HG03064 (cell line): ENCODE measurements at regions not wholly inside any gene's neighbourhood (a gene's known extent, or its start where the extent isn't known, plus 50 kb on each side); places are given as distances from the start of the nearest gene placed in this dataset.

Experiments used
- ATAC-seq: cut with Tn5 transposase; IDR thresholded peaks from one replicate; pipeline ENCODE4 v1.9.1; 2021; ENCODE audit warnings: low read depth; ENCODE audit not compliant: unreplicated experiment

DNA sequence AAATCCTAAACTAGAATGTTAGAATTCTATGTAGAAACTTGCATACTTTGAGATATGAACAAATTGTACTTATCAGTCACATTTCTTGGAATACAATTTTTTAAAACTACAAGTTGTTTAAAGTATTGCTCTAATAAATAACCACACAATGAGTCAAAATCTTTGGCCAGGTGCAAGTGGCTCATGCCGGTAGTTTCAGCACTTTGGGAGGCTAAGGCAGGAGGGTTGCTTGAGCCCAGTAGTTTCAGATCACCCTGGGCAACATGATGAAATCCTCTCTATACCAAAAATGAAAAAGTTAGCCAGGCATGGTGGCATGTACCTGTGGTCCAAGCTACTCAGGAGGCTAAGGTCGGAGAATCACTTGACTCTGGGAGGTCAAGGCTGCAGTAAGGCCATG, 257.8 kb downstream of the COX7C start:
- ATAC-seq, result no peak

GRCh38 chr5:86878250-86878649, 260.5 kb downstream of the COX7C start:
- ATAC-seq, result no peak

- no peak for ATAC-seq
These were observed 261.3 kb downstream of the COX7C start for GRCh38 chr5:86879086-86879485.

GRCh38 chr5:86880344-86880743, 262.6 kb downstream of the COX7C start:
- ATAC-seq, result no peak

- ATAC-seq, result peak; percentile 79
These were observed 263.2 kb downstream of the COX7C start for GRCh38 chr5:86880785-86881492.

DNA sequence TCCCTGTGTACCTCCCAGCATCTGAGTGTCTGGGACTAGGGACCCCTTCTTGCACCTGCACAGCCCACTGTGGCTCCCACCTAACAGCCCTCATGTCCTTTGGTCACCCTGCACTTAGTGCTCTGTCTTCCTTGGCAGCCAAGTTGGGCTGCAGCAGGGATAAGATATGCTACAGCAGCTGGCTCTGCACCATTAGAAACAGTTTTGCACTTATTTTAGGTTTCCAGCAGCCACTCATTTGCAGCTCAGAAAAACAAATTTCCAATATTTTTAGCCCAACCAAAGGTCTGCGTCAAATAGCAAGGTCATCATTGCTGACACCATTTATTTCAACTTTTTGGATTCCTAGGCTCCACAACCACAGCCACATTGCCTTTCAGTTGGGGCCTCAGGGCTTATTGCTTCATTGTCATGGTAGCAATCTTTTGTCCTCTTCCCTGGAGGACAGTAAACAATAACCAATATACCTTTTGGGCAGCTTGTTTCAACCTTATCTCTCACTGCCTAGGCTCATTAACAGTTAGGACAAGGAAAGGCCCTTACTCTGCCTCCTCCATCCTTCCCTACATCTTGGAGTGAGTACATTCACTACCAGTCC, 263.9 kb downstream of the COX7C start:
- ATAC-seq, result no peak

GRCh38 chr5:86884608-86885007, 266.9 kb downstream of the COX7C start:
- ATAC-seq, result no peak

DNA sequence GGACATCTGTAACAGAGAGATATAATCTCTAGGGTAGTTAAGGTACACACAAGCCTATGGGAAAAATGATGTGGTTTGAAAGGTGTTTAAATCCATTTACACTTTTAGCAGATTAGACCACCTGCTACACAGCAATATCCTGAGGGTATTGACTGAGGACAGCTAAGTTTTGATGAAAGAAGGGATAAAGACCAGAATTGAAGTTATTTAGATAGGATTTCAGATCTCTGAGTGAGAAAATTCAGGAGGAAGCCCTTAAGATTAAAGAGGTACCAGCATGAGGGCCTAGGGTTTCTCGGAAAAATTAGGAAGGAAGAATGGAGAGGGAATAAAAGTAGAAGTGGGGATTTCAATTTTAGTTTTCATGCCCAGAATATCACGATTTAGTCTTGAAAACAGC, 267.3 kb downstream of the COX7C start:
- ATAC-seq, result no peak

DNA sequence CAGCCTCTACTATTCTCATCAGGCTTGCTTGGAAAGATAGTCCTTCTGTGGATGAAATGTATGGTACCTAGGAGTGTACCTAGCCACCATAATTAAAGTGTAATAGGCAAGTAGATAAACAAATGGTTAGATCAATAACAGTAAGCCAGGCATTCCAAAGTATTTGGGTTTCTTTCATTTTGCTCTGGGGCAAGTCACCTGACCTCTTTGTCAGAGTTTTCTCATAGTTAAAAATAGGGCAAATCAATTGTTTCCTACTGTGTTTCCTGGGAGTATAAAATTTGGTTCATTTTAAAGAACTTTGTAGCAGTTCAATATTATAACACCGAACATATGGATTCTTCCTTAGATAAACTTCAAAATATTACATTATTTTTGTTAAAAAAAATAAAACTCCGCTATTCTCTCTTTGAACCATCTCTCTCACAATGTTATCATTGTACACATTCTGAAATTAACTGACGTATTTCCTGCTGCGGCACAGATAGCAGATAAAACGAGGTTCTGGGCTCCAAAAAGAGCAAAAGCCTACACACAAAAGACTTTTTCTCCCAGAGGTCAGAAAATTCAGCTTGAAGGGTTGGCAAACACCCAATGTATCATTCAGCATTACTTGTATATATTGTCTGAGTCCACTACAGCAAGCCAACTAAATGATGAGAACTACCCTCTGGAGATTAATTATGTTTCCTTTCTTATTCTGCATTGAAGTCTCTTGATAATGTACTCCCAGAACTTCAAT, 267.9 kb downstream of the COX7C start:
- no peak for ATAC-seq

DNA sequence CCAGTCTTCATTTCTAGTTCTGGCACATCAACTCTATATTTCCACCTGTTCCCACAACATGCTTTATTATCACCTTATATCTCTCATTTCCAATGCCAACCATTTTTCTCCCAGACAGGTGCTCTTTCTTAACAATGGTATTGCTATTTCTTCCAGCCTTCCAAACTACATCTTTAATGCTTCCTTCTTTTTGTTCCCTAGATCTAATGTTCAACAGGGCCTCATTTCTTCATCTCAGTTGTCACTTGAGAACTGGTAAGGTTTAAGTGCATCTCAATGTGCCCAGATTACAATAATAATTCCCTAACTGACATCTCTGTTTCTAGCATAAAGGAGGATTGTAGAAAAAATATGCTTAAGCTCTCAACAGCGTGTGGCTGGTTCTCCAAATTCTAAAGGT, 272.6 kb downstream of the COX7C start:
- no peak for ATAC-seq

GRCh38 chr5:86894056-86894455, 276.3 kb downstream of the COX7C start:
- no peak for ATAC-seq

DNA sequence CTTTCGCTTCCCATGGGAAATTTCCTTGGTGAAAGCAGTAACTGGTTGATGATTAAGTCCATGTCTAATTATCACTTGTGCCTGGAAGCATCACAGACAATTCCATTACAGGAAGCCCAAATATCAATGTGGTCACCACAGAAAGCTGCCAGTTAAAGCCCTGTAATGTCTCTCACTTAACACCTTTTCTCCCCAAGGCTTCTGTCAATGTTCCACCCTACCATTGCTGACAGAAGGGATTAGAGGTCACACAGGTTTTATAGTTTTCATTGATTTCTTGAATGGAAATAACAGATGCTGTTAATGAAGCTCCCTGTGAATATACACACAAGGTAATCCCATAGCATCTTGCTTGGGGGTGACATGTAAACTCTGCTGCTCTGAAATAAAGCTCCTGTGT, 279.2 kb downstream of the COX7C start:
- no peak for ATAC-seq

DNA sequence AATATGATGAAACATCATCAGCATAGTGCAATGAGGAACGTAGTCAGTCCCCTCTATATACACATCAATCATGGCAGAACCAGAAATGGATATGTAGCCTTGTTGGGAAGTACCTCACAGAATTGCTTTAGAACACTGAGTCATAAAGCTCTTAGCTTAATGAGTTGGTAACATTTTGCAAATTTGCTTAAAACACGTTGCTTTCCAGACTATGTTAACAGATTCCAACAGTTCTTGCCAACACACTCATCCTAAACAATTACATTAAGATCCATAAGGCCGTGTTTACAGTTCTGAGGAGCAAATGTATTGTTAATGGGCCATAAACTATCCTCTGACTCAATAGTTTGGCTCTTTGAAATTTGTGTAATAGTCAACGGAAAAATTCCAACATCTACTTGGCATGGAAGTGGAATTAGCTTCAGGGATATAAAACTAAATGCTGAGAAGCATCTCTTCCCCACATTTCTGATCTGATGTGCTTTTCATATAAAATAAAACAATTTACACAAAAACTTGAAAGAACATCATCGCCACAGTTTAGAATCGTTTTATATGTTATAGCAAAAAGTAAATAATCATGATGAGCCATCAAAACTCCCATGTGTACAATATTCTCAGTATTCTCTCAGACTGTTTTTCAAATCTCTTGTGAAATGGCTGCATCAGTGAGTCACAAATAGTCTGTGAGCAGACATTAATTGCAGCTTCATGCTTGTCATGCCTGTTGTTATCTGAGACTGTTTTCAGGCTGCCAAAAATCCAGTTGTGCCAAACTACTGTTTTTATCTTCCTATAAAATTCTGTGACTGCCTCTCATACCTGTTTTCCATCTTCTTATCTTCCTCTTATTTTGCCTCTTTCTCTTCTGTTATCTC, 291.9 kb downstream of the COX7C start:
- no peak for ATAC-seq

- ATAC-seq, result no peak
These were observed 299.4 kb downstream of the COX7C start for GRCh38 chr5:86917117-86917579.

DNA sequence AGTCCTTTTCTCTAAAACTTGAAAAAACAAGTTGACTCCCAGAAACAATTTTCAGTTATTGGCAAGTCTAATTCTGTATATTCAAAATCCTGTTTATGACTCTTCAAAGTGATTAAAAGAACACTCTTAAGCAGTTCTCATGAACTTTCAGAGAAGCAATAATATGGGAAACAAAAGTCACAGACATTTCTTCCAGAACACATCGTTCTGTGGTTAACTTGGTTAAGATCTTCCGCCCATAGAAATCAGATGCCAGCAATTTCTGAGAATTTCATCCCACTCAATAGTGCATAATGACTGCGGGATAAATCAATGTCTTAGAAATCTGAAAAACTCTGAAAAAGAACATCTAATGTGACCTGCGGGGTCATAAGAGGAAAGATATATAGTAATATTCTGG, 300.5 kb downstream of the COX7C start:
- no peak for ATAC-seq

GRCh38 chr5:86926033-86926432, 308.3 kb downstream of the COX7C start:
- ATAC-seq, result no peak

DNA sequence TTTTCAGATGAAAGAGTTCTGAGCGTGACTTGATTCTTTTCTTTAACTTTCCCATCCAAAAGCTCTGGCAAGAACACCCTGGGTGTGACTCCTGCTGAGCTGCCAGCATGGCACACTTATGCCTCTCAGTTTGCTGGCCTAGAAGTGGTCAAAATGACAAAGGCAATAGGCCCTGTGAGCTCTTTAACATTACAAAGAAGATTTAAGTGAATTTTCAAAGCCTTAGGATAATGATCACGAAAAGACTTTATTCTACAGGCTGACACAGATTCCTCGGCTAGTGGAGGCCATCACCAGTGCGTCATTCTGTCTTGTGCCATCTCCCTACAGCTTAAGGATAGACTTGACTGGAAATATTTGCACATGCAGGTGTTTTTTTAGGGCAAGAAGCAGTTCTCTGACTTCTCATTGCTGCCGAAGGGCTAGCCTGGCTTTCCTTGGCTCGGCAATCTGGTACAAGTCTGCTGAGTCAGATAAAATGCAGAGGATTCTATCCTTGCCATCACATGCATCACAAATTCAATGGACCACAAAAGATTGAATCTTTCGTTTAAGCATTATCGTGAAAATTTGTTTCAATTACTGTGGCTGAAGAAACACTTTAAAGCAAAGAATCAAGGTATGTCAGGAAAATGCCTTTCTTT, 311.5 kb downstream of the COX7C start:
- no peak for ATAC-seq

- no peak for ATAC-seq
These were observed 315.9 kb upstream of the RASA1 start for GRCh38 chr5:86951761-86952160.

GRCh38 chr5:86964889-86965288, 302.8 kb upstream of the RASA1 start:
- ATAC-seq, result no peak

DNA sequence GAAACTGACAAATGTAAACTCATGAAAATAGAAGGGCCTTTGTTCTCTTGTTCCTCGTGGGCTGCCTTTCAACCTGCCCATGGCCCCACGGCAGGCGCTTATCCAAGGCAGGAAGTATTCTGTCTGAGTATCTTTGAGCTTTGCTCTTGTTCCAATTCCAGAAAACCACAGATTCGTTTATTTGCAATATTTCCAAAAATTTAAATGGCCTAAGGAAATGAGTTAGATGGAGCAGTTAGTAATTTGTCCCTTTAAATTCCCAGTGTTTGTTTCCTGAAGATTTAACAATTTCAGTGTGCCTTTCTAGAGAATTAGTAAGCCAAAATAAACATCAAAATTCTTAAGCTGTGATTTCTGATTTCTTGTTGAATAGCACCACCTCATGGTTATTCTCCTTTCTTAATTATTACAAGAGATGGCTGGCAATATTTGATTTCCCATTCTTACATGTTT, 299.4 kb upstream of the RASA1 start:
- ATAC-seq, result no peak
